Parathyroid adenoma (tissue), 2 donors: ENCODE measurements at regions not wholly inside any gene's neighbourhood (a gene's known extent, or its start where the extent isn't known, plus 50 kb on each side); places are given as distances from the start of the nearest gene placed in this dataset.

Experiments
- H2AFZ ChIP-seq: fragments of 300-600 bp; sonication (generic); one replicate; pipeline ENCODE4 v1.7.0; 2017; ENCODE audit warnings: antibody characterized with exemption, mild to moderate bottlenecking
- H3K27ac ChIP-seq: fragments of 300-600 bp; sonication (generic); one replicate; pipeline ENCODE4 v1.7.0; 2017
- H3K27me3 ChIP-seq: fragments of 300-600 bp; sonication (generic); one replicate; pipeline ENCODE4 v1.7.0; 2017; ENCODE audit warnings: low read length; ENCODE audit not compliant: control insufficient read depth, insufficient read depth
- H3K36me3 ChIP-seq: fragments of 300-600 bp; sonication (generic); one replicate; pipeline ENCODE4 v1.7.0; 2017; ENCODE audit warnings: low read length; ENCODE audit not compliant: control insufficient read depth, insufficient read depth
- H3K4me1 ChIP-seq: fragments of 300-600 bp; sonication (generic); one replicate; pipeline ENCODE4 v1.7.0; 2017; ENCODE audit warnings: control low read depth
- H3K4me2 ChIP-seq: fragments of 300-600 bp; sonication (generic); one replicate; pipeline ENCODE4 v1.7.0; 2017; ENCODE audit warnings: low read length
- H3K4me3 ChIP-seq: fragments of 300-600 bp; sonication (generic); one replicate; pipeline ENCODE4 v1.7.0; 2017; ENCODE audit warnings: low read depth, low read length
- H3K79me2 ChIP-seq: fragments of 300-600 bp; sonication (generic); one replicate; pipeline ENCODE4 v1.7.0; 2017; ENCODE audit warnings: control low read depth
- H3K9ac ChIP-seq: fragments of 300-600 bp; sonication (generic); one replicate; pipeline ENCODE4 v1.7.0; 2017; ENCODE audit warnings: mild to moderate bottlenecking
- H3K9me3 ChIP-seq: fragments of 300-600 bp; sonication (generic); one replicate; pipeline ENCODE4 v1.7.0; 2017; ENCODE audit warnings: low read length; ENCODE audit not compliant: control insufficient read depth
- TF ChIP-seq, protein P1 (sequence below): fragments of 300-600 bp; sonication (generic); IDR thresholded peaks from one replicate; pipeline ENCODE4 v1.7.0; 2017; ENCODE audit warnings: antibody characterized with exemption, mild to moderate bottlenecking
- donor health status: primary hyperparathyroidism.

DNA sequence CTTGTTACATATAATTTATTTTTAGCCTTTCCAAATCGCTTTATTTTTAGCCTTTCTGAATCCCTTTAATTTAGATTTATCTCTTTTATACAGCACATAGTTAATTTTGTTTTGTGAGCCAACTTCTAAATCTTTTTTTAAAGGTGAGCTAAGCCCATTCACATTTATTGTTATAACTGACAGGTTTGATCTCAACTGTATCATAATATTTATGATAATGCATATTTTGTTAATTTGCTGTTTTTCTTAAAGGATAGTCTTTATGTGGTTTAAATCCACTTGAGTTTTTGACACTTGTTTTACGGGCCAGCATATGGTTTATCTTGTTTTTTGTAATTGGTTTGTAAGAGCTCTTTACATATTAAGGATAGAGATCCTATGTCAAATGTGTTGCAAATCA lies 177.8 kb upstream of the SMIM23 start:
- no peak overlapping the region for H3K27ac ChIP-seq
- H2AFZ ChIP-seq: no peak overlapping the region
- no peaks in the 10 kb centered on the region for H3K27me3 ChIP-seq
- no peak overlapping the region for H3K4me3 ChIP-seq
- no peak overlapping the region for H3K9ac ChIP-seq
- no peaks in the 10 kb centered on the region for H3K9me3 ChIP-seq
- TF ChIP-seq, protein P1, sequence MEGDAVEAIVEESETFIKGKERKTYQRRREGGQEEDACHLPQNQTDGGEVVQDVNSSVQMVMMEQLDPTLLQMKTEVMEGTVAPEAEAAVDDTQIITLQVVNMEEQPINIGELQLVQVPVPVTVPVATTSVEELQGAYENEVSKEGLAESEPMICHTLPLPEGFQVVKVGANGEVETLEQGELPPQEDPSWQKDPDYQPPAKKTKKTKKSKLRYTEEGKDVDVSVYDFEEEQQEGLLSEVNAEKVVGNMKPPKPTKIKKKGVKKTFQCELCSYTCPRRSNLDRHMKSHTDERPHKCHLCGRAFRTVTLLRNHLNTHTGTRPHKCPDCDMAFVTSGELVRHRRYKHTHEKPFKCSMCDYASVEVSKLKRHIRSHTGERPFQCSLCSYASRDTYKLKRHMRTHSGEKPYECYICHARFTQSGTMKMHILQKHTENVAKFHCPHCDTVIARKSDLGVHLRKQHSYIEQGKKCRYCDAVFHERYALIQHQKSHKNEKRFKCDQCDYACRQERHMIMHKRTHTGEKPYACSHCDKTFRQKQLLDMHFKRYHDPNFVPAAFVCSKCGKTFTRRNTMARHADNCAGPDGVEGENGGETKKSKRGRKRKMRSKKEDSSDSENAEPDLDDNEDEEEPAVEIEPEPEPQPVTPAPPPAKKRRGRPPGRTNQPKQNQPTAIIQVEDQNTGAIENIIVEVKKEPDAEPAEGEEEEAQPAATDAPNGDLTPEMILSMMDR: no peak
- no peaks in the 10 kb centered on the region for H3K4me1 ChIP-seq
- no peaks in the 10 kb centered on the region for H3K79me2 ChIP-seq
- H3K36me3 ChIP-seq: no peaks in the 10 kb centered on the region
- H3K4me2 ChIP-seq: no peak overlapping the region

DNA sequence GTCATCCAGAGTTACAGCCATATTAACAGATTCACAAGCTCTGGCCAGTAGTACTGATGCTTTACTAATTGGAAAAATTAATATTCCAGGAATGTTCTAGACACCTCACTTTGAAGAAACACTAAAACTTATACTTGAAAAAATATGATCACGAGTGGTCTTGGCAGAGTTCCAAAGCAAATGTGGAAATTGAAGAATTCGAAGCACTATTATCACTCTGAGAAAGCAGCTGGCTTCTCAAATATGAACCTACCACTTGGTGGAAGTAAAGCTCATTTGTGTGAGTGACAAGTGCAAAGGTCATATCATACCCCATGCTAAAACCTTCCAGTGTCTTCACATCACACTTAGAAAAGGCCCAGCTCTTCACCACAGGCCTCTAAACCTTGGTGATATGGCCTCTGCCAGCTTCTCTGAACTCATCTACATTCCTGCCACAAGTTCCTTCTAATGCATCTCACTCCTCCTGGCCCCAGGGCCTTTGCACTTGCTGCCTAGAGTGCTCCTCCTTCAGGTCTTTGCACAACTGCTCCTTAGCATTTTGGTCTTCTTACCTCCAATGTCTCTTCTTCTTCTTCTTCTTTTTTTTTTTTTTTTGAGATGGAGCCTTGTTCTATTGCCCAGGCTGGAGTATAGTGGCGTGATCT lies 175.7 kb upstream of the SMIM23 start:
- TF ChIP-seq, protein P1: no peak
- Histone ChIP-seq H3K27me3 (no peaks in the 10 kb centered on the region), H3K27ac (no peak overlapping the region), H2AFZ (no peak overlapping the region), H3K9ac (no peak overlapping the region), H3K4me2 (no peak overlapping the region), H3K9me3 (no peaks in the 10 kb centered on the region), H3K4me1 (no peaks in the 10 kb centered on the region), H3K4me3 (no peak overlapping the region), H3K79me2 (no peaks in the 10 kb centered on the region), H3K36me3 (no peaks in the 10 kb centered on the region)

DNA sequence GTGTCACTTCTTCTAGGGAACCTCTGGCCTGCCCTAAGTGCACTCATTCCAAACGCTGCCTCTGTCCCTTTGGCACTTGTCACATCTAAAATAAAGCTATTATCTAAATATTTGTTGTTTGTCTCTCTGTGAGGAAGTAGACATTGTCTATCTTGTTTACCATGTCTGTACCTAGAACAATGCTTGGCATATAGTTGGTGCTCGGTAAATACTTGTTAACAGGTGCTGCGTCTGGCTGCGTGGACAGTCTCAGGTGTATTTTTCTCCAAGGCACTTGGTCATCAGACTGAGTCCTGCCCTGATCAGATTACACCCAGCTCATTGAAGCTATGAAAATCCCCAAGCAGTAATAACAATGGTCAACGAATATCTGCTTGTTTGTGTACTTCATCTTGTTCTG lies 174.9 kb upstream of the SMIM23 start:
- H3K4me3 ChIP-seq: no peak overlapping the region
- H3K4me2 ChIP-seq: no peak overlapping the region
- H3K4me1 ChIP-seq: no peaks in the 10 kb centered on the region
- no peaks in the 10 kb centered on the region for H3K36me3 ChIP-seq
- no peaks in the 10 kb centered on the region for H3K9me3 ChIP-seq
- no peaks in the 10 kb centered on the region for H3K79me2 ChIP-seq
- TF ChIP-seq, protein P1: no peak
- H2AFZ ChIP-seq: no peak overlapping the region
- H3K27ac ChIP-seq: no peak overlapping the region
- no peaks in the 10 kb centered on the region for H3K27me3 ChIP-seq
- no peak overlapping the region for H3K9ac ChIP-seq

GRCh38 chr5:171612749-171613148 lies 172.9 kb upstream of the SMIM23 start:
- TF ChIP-seq, protein P1: no peak
- no peak overlapping the region for H2AFZ ChIP-seq
- no peaks in the 10 kb centered on the region for H3K79me2 ChIP-seq
- no peak overlapping the region for H3K4me3 ChIP-seq
- H3K9me3 ChIP-seq: no peaks in the 10 kb centered on the region
- no peaks in the 10 kb centered on the region for H3K27me3 ChIP-seq
- no peaks in the 10 kb centered on the region for H3K4me1 ChIP-seq
- no peak overlapping the region for H3K9ac ChIP-seq
- no peaks in the 10 kb centered on the region for H3K36me3 ChIP-seq
- H3K4me2 ChIP-seq: no peak overlapping the region
- H3K27ac ChIP-seq: no peak overlapping the region

- no peak overlapping the region for H3K4me2 ChIP-seq
- H2AFZ ChIP-seq: no peak overlapping the region
- H3K9me3 ChIP-seq: no peaks in the 10 kb centered on the region
- TF ChIP-seq, protein P1: no peak
- H3K36me3 ChIP-seq: no peaks in the 10 kb centered on the region
- H3K27me3 ChIP-seq: no peaks in the 10 kb centered on the region
- H3K4me1 ChIP-seq: no peaks in the 10 kb centered on the region
- no peak overlapping the region for H3K9ac ChIP-seq
- H3K79me2 ChIP-seq: no peaks in the 10 kb centered on the region
- H3K27ac ChIP-seq: no peak overlapping the region
- H3K4me3 ChIP-seq: no peak overlapping the region
Observed at GRCh38 chr5:171614511-171614910, 171.1 kb upstream of the SMIM23 start.
